ENCODE measurements at regions not wholly inside any gene's neighbourhood (a gene's known extent, or its start where the extent isn't known, plus 50 kb on each side); places are given as distances from the start of the nearest gene placed in this dataset.

DNA sequence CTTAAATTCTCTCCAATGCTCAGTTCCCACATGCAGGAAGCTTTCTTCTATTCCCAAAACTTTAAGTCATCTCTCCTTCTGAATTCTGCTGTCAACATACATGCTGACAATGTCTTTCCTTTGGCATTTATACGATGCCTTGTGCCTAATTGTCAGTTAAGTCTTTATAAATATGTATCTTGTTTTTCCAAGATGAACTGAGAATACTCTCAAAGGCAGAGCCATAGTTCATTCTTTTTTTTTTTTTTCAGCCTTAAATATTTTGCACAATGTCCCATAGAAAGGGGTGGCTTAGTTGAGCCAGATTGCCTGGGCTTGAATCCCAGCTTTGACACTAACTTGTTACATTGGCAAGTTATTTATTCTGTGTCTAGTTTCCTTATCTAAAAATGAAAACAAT, 210.6 kb downstream of the QDPR start:
- TF ChIP-seq, protein P1, sequence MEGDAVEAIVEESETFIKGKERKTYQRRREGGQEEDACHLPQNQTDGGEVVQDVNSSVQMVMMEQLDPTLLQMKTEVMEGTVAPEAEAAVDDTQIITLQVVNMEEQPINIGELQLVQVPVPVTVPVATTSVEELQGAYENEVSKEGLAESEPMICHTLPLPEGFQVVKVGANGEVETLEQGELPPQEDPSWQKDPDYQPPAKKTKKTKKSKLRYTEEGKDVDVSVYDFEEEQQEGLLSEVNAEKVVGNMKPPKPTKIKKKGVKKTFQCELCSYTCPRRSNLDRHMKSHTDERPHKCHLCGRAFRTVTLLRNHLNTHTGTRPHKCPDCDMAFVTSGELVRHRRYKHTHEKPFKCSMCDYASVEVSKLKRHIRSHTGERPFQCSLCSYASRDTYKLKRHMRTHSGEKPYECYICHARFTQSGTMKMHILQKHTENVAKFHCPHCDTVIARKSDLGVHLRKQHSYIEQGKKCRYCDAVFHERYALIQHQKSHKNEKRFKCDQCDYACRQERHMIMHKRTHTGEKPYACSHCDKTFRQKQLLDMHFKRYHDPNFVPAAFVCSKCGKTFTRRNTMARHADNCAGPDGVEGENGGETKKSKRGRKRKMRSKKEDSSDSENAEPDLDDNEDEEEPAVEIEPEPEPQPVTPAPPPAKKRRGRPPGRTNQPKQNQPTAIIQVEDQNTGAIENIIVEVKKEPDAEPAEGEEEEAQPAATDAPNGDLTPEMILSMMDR (IDR thresholded peaks at IDR 0.05; ENCODE audit: low read depth, low read length, poor library complexity, severe bottlenecking), result no peak
- TF ChIP-seq EZH2phosphoT487 (IDR thresholded peaks at IDR 0.05; ENCODE audit: borderline replicate concordance, low read length), result no peak

Measured in DOHH2 (cell line).